NB4 (cell line): ENCODE measurements at regions not wholly inside any gene's neighbourhood (a gene's known extent, or its start where the extent isn't known, plus 50 kb on each side); places are given as distances from the start of the nearest gene placed in this dataset.

Source experiments
- MAX ChIP-seq: IDR thresholded peaks from 2 replicates; pipeline ENCODE4 v1.6.1; 2011; ENCODE audit warnings: low read depth, low read length
- MYC ChIP-seq: IDR thresholded peaks from 2 replicates; pipeline ENCODE4 v1.6.1; 2011; ENCODE audit warnings: low read depth, low read length
- POLR2A ChIP-seq: IDR thresholded peaks from 2 replicates; pipeline ENCODE4 v1.6.1; 2011; ENCODE audit warnings: mild to moderate bottlenecking; ENCODE audit not compliant: insufficient read length; ENCODE audit errors: extremely low read depth
- TF ChIP-seq, protein P1 (sequence below): IDR thresholded peaks from one replicate; pipeline ENCODE4 v1.5.1; 2012; ENCODE audit warnings: low read depth, low read length

DNA sequence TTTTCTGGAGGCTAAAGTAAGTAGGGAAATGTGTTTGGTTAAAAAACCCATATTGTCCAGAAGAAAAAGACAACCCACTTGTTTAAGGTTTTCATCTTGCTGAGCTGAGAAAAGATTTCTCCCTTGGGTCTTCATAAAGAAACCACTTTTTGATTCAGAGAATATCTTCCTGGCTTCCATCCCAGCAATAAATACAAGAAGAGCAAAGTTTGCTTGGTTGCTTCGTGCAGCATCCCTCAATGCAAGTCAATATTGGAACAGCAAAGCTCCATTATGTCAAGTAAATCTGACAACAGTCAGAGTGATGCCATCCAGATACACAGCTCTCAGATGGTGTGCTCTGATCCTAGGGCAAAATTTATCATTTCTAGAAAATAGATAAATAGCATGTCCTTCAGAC is 118.9 kb upstream of the PIRT start:
- TF ChIP-seq POLR2A (no peak), MAX (no peak), MYC (no peak)
- TF ChIP-seq, protein P1, sequence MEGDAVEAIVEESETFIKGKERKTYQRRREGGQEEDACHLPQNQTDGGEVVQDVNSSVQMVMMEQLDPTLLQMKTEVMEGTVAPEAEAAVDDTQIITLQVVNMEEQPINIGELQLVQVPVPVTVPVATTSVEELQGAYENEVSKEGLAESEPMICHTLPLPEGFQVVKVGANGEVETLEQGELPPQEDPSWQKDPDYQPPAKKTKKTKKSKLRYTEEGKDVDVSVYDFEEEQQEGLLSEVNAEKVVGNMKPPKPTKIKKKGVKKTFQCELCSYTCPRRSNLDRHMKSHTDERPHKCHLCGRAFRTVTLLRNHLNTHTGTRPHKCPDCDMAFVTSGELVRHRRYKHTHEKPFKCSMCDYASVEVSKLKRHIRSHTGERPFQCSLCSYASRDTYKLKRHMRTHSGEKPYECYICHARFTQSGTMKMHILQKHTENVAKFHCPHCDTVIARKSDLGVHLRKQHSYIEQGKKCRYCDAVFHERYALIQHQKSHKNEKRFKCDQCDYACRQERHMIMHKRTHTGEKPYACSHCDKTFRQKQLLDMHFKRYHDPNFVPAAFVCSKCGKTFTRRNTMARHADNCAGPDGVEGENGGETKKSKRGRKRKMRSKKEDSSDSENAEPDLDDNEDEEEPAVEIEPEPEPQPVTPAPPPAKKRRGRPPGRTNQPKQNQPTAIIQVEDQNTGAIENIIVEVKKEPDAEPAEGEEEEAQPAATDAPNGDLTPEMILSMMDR: no peak
